ENCODE measurements at regions not wholly inside any gene's neighbourhood (a gene's known extent, or its start where the extent isn't known, plus 50 kb on each side); places are given as distances from the start of the nearest gene placed in this dataset.

- no peak overlapping the region for H3K18ac ChIP-seq (ENCODE audit: low read depth, low read length)
- DNase-seq, result peak; percentile 75
- peaks cover 0 to 6% of the 10 kb centered on the region in 2 experiments; a peak in 1 of 4 replicates for H3K79me1 ChIP-seq (ENCODE audit: low read depth in 1 of 2, low read length in 2 of 2)
- no peak overlapping the region for H3K56ac ChIP-seq (ENCODE audit: extremely low read depth, insufficient read depth, low read length)
- H3K27me3 ChIP-seq (ENCODE audit: control insufficient read depth, insufficient read depth, low read length), result no peaks in the 10 kb centered on the region
- peak overlapping the region; percentile 37; the same call in 1 of the 2 replicates for H3K4ac ChIP-seq (ENCODE audit: low read depth, low read length)
- ChIA-PET POLR2A (ENCODE audit: unreplicated experiment) (interaction anchor here (0.6 kb wide), 1 partner anchor 419 kb away, joined by 3 read pairs; no protein-coding TSS in a partner anchor), CTCF (no interaction called here)
- H3K23ac ChIP-seq (ENCODE audit: low read depth, low read length), result no peak overlapping the region
- H3K4me2 ChIP-seq (ENCODE audit: low read depth, low read length), result no peak overlapping the region
- ATAC-seq (ENCODE audit: low read depth), result peak; percentile 62
- no peak overlapping the region for H2AK9ac ChIP-seq (replicated peaks; ENCODE audit: low read depth, low read length, poor library complexity)
- intact Hi-C loops (cut with micrococcal nuclease), result loop anchor here (2.0 kb wide), 1 partner anchor 120 kb away; no protein-coding TSS in a partner anchor
- peaks cover 15% of the 10 kb centered on the region for H3K36me3 ChIP-seq (ENCODE audit: control insufficient read depth, insufficient read depth, low read length)
- H2BK20ac ChIP-seq (ENCODE audit: low read depth, low read length), result no peak overlapping the region
- H3K9me3 ChIP-seq (ENCODE audit: control insufficient read depth, insufficient read depth, low read length), result no peaks in the 10 kb centered on the region
- H4K5ac ChIP-seq (ENCODE audit: low read depth, low read length), result no peak overlapping the region
- in situ Hi-C loops (cut with MboI; ENCODE audit: low sequenced_read_pairs), result loop anchor here (10.0 kb wide), 1 partner anchor 228 kb away; no protein-coding TSS in a partner anchor
- peak; percentile 48 for TF ChIP-seq RAD21 (IDR thresholded peaks at IDR 0.05; ENCODE audit: low read length)
- peak; percentile 40 for TF ChIP-seq CTCF (conservative IDR thresholded peaks at IDR 0.05; ENCODE audit: low read depth, low read length)
- TF ChIP-seq CEBPB (IDR thresholded peaks at IDR 0.05; ENCODE audit: low read depth, low read length), result no peak
- H4K8ac ChIP-seq (ENCODE audit: low read depth in 2 of 2, low read length in 2 of 2), result peak overlapping the region in 1 of 2 experiments; percentile 59; a peak in 2 of 4 replicates
- peaks cover 8% of the 10 kb centered on the region; the same call in 1 of the 2 replicates for H4K20me1 ChIP-seq (ENCODE audit: insufficient read depth, low read length)
- H3K4me3 ChIP-seq (ENCODE audit: insufficient read depth, low read depth, low read length), result no peak overlapping the region
- H2BK15ac ChIP-seq (ENCODE audit: low read depth, low read length), result no peak overlapping the region
- H2BK120ac ChIP-seq (ENCODE audit: low read depth, low read length), result peak overlapping the region; percentile 23; the same call in 1 of the 2 replicates
- no peaks in the 10 kb centered on the region for H3K9me1 ChIP-seq (ENCODE audit: insufficient read depth, low read length)
- no peak overlapping the region for H3K9ac ChIP-seq (ENCODE audit: low read depth, low read length)
- H2AK5ac ChIP-seq (ENCODE audit: low read depth, low read length), result peak overlapping the region; percentile 2; the same call in 1 of the 2 replicates
- peak overlapping the region; percentile 47 for H2BK5ac ChIP-seq (ENCODE audit: low read depth, low read length, poor library complexity, severe bottlenecking)
- H4K91ac ChIP-seq (ENCODE audit: insufficient read depth, low read depth, low read length), result no peak overlapping the region
- dilution Hi-C loops (cut with HindIII; ENCODE audit: low sequenced_read_pairs, unreplicated experiment), result no loop called here
- H2AFZ ChIP-seq (replicated peaks; ENCODE audit: low read length, poor library complexity), result no peak overlapping the region
- 52% methylated on average over 3 of the region's 5 CpGs; no CpG with 5 or more reads in 1 of the 2 experiments for WGBS, 2 experiments (ENCODE audit: extremely low coverage in 2 of 2, insufficient read length in 1 of 2)
- no TSS peak for BruUV-seq (replicated peaks)
- H3K27ac ChIP-seq (ENCODE audit: insufficient read depth, low read length), result no peak overlapping the region
- H3K4me1 ChIP-seq (ENCODE audit: control insufficient read depth, insufficient read depth, low read length), result no peaks in the 10 kb centered on the region
- no peak overlapping the region for H3K14ac ChIP-seq (replicated peaks; ENCODE audit: low read depth, low read length)
Measured at GRCh38 chrX:45743081-45743533, 542.4 kb upstream of the DIPK2B start.

All from IMR-90 (cell line).